BLaER1 (cell line): ENCODE measurements at regions not wholly inside any gene's neighbourhood (a gene's known extent, or its start where the extent isn't known, plus 50 kb on each side); places are given as distances from the start of the nearest gene placed in this dataset.

Source experiments
- H3K27ac ChIP-seq: shearing (Covaris generic); formaldehyde crosslinking; 2 replicates; pipeline ENCODE4 v1.8.1; 2022
- H3K27me3 ChIP-seq: shearing (Covaris generic); formaldehyde crosslinking; 2 replicates; pipeline ENCODE4 v1.8.1; 2022
- H3K36me3 ChIP-seq: shearing (Covaris generic); formaldehyde crosslinking; 2 replicates; pipeline ENCODE4 v1.8.1; 2022
- H3K4me1 ChIP-seq: shearing (Covaris generic); formaldehyde crosslinking; 2 replicates; pipeline ENCODE4 v1.8.1; 2022
- H3K4me2 ChIP-seq: shearing (Covaris generic); formaldehyde crosslinking; 2 replicates; pipeline ENCODE4 v1.8.1; 2022
- H3K4me3 ChIP-seq: shearing (Covaris generic); formaldehyde crosslinking; 2 replicates; pipeline ENCODE4 v1.8.1; 2022
- H3K9ac ChIP-seq: shearing (Covaris generic); formaldehyde crosslinking; 2 replicates; pipeline ENCODE4 v1.8.1; 2022
- H3K9me3 ChIP-seq: shearing (Covaris generic); formaldehyde crosslinking; 2 replicates; pipeline ENCODE4 v1.8.1; 2022
- H4K20me1 ChIP-seq: shearing (Covaris generic); formaldehyde crosslinking; 2 replicates; pipeline ENCODE4 v1.8.1; 2022
- Cebpa-rat ChIP-seq: shearing (Covaris generic); IDR thresholded peaks from 2 replicates; pipeline ENCODE4 v1.8.1; 2022

- Histone ChIP-seq H3K9me3 (no peaks in the 10 kb centered on the region), H3K9ac (no peak overlapping the region), H3K27ac (peak overlapping the region; percentile 2; the same call in 1 of the 2 replicates), H3K27me3 (no peaks in the 10 kb centered on the region), H3K4me2 (peak overlapping the region; percentile 55), H3K36me3 (no peaks in the 10 kb centered on the region), H3K4me3 (no peak overlapping the region), H3K4me1 (peaks cover 8% of the 10 kb centered on the region), H4K20me1 (no peaks in the 10 kb centered on the region)
- no peak for TF ChIP-seq Cebpa-rat
Measured at GRCh38 chr22:27124351-27124966, 467.1 kb downstream of the MIAT start.

- Histone ChIP-seq H3K27me3 (no peaks in the 10 kb centered on the region), H4K20me1 (no peaks in the 10 kb centered on the region), H3K4me3 (no peak overlapping the region), H3K9ac (no peak overlapping the region), H3K4me2 (no peak overlapping the region), H3K4me1 (peaks cover 8% of the 10 kb centered on the region), H3K27ac (no peak overlapping the region), H3K9me3 (no peaks in the 10 kb centered on the region), H3K36me3 (no peaks in the 10 kb centered on the region)
- no peak for TF ChIP-seq Cebpa-rat
Measured at GRCh38 chr22:27125539-27125938, 468.2 kb downstream of the MIAT start.

- Histone ChIP-seq H3K4me1 (peaks cover 20% of the 10 kb centered on the region), H3K36me3 (no peaks in the 10 kb centered on the region), H3K4me2 (no peak overlapping the region), H3K27me3 (no peaks in the 10 kb centered on the region), H3K4me3 (no peak overlapping the region), H3K27ac (no peak overlapping the region), H3K9ac (no peak overlapping the region), H3K9me3 (no peaks in the 10 kb centered on the region), H4K20me1 (no peaks in the 10 kb centered on the region)
- no peak for TF ChIP-seq Cebpa-rat
Measured at GRCh38 chr22:27127911-27128310, 470.5 kb downstream of the MIAT start.

GRCh38 chr22:27128461-27129085, 471.2 kb downstream of the MIAT start:
- no peak overlapping the region for H3K9ac ChIP-seq
- H3K4me3 ChIP-seq, result no peak overlapping the region
- H3K4me2 ChIP-seq, result no peak overlapping the region

GRCh38 chr22:27129266-27129665, 471.9 kb downstream of the MIAT start:
- Histone ChIP-seq H3K4me3 (no peak overlapping the region), H3K27me3 (no peaks in the 10 kb centered on the region), H3K4me1 (peaks cover 30% of the 10 kb centered on the region), H4K20me1 (no peaks in the 10 kb centered on the region), H3K27ac (no peak overlapping the region), H3K9ac (no peak overlapping the region), H3K4me2 (no peak overlapping the region), H3K9me3 (no peaks in the 10 kb centered on the region), H3K36me3 (no peaks in the 10 kb centered on the region)
- no peak for TF ChIP-seq Cebpa-rat

More at GRCh38 chr22:27128461-27129085, 471.2 kb downstream of the MIAT start:
- no peaks in the 10 kb centered on the region for H4K20me1 ChIP-seq
- H3K27ac ChIP-seq, result no peak overlapping the region
- H3K27me3 ChIP-seq, result no peaks in the 10 kb centered on the region
- H3K36me3 ChIP-seq, result no peaks in the 10 kb centered on the region
- peaks cover 27% of the 10 kb centered on the region for H3K4me1 ChIP-seq
- no peaks in the 10 kb centered on the region for H3K9me3 ChIP-seq
- no peak for TF ChIP-seq Cebpa-rat

- no peak overlapping the region for H3K27ac ChIP-seq
- no peak overlapping the region for H3K4me2 ChIP-seq
- H3K4me3 ChIP-seq, result no peak overlapping the region
- H3K36me3 ChIP-seq, result no peaks in the 10 kb centered on the region
- peaks cover 30% of the 10 kb centered on the region for H3K4me1 ChIP-seq
- no peaks in the 10 kb centered on the region for H3K27me3 ChIP-seq
- no peaks in the 10 kb centered on the region for H3K9me3 ChIP-seq
- TF ChIP-seq Cebpa-rat, result no peak
- H3K9ac ChIP-seq, result no peak overlapping the region
- no peaks in the 10 kb centered on the region for H4K20me1 ChIP-seq
Measured at GRCh38 chr22:27130906-27131305, 473.5 kb downstream of the MIAT start.

GRCh38 chr22:27131346-27131745, 474.0 kb downstream of the MIAT start:
- H4K20me1 ChIP-seq, result no peaks in the 10 kb centered on the region
- no peak overlapping the region for H3K27ac ChIP-seq
- H3K4me2 ChIP-seq, result no peak overlapping the region
- peaks cover 30% of the 10 kb centered on the region for H3K4me1 ChIP-seq
- H3K9me3 ChIP-seq, result peaks cover under 1% of the 10 kb centered on the region; the same call in 1 of the 2 replicates
- H3K36me3 ChIP-seq, result no peaks in the 10 kb centered on the region
- no peaks in the 10 kb centered on the region for H3K27me3 ChIP-seq
- H3K4me3 ChIP-seq, result no peak overlapping the region
- no peak overlapping the region for H3K9ac ChIP-seq
- TF ChIP-seq Cebpa-rat, result no peak

- no peaks in the 10 kb centered on the region for H3K36me3 ChIP-seq
- no peak overlapping the region for H3K9ac ChIP-seq
- no peaks in the 10 kb centered on the region for H4K20me1 ChIP-seq
- TF ChIP-seq Cebpa-rat, result no peak
- no peaks in the 10 kb centered on the region for H3K27me3 ChIP-seq
- H3K9me3 ChIP-seq, result peaks cover 8% of the 10 kb centered on the region; the same call in 1 of the 2 replicates
- H3K4me2 ChIP-seq, result peak overlapping the region; percentile 59
- H3K27ac ChIP-seq, result no peak overlapping the region
- no peak overlapping the region for H3K4me3 ChIP-seq
- peaks cover 30% of the 10 kb centered on the region for H3K4me1 ChIP-seq
Measured at GRCh38 chr22:27132400-27132799, 475.0 kb downstream of the MIAT start.

- no peaks in the 10 kb centered on the region for H4K20me1 ChIP-seq
- peak overlapping the region; percentile 59 for H3K4me2 ChIP-seq
- H3K27me3 ChIP-seq, result no peaks in the 10 kb centered on the region
- TF ChIP-seq Cebpa-rat, result no peak
- H3K36me3 ChIP-seq, result no peaks in the 10 kb centered on the region
- H3K9ac ChIP-seq, result no peak overlapping the region
- peaks cover 8% of the 10 kb centered on the region; the same call in 1 of the 2 replicates for H3K9me3 ChIP-seq
- H3K4me1 ChIP-seq, result peaks cover 30% of the 10 kb centered on the region
- H3K27ac ChIP-seq, result no peak overlapping the region
- no peak overlapping the region for H3K4me3 ChIP-seq
Measured at GRCh38 chr22:27133019-27133431, 475.6 kb downstream of the MIAT start.

- no peak overlapping the region for H3K4me3 ChIP-seq
- H3K27me3 ChIP-seq, result no peaks in the 10 kb centered on the region
- H3K9ac ChIP-seq, result no peak overlapping the region
- no peaks in the 10 kb centered on the region for H3K36me3 ChIP-seq
- peaks cover 8% of the 10 kb centered on the region; the same call in 1 of the 2 replicates for H3K9me3 ChIP-seq
- peaks cover 30% of the 10 kb centered on the region for H3K4me1 ChIP-seq
- no peak overlapping the region for H3K27ac ChIP-seq
- no peaks in the 10 kb centered on the region for H4K20me1 ChIP-seq
- peak overlapping the region; percentile 59; the same call in 1 of the 2 replicates for H3K4me2 ChIP-seq
- TF ChIP-seq Cebpa-rat, result no peak
Measured at GRCh38 chr22:27133681-27134314, 476.4 kb downstream of the MIAT start.
